ENCODE measurements at regions not wholly inside any gene's neighbourhood (a gene's known extent, or its start where the extent isn't known, plus 50 kb on each side); places are given as distances from the start of the nearest gene placed in this dataset.

- TF ChIP-seq EP300 (IDR thresholded peaks at IDR 0.05) (no peak), POLR2A (IDR thresholded peaks at IDR 0.05) (no peak), CTCF (IDR thresholded peaks at IDR 0.05) (no peak), POLR2AphosphoS5 (IDR thresholded peaks at IDR 0.05) (no peak)
- H3K27me3 ChIP-seq = peaks cover 0 to 7% (median 0%) of the 10 kb centered on the region in 3 donors
- no peaks in the 10 kb centered on the region for H3K36me3 ChIP-seq
- intact Hi-C loops (cut with DNase I; ENCODE audit: low total_unique reads) = no loop called here
- WGBS, 5 donors = 62 to 75% (median 69%) methylated on average over 7 of the region's 7 CpGs
- H3K9me3 ChIP-seq = no peaks in the 10 kb centered on the region
- no peak overlapping the region for H3K4me3 ChIP-seq
- no peaks in the 10 kb centered on the region for H3K4me1 ChIP-seq
- no peak for DNase-seq
- H3K27ac ChIP-seq = no peak overlapping the region
These were observed 532.2 kb downstream of the NTRK3 start for GRCh38 chr15:87724330-87724729.

- intact Hi-C loops (cut with DNase I; ENCODE audit: low total_unique reads) = no loop called here
- DNase-seq = no peak
- TF ChIP-seq POLR2AphosphoS5 (IDR thresholded peaks at IDR 0.05) = no peak
- TF ChIP-seq POLR2A (IDR thresholded peaks at IDR 0.05) = no peak
- no peak for TF ChIP-seq EP300 (IDR thresholded peaks at IDR 0.05)
- no peak for TF ChIP-seq CTCF (IDR thresholded peaks at IDR 0.05)
- H3K9me3 ChIP-seq = no peaks in the 10 kb centered on the region
- no peak overlapping the region for H3K27ac ChIP-seq
- H3K27me3 ChIP-seq = peaks cover 0 to 7% (median 0%) of the 10 kb centered on the region in 3 donors
- H3K4me3 ChIP-seq = no peak overlapping the region
- no peaks in the 10 kb centered on the region for H3K36me3 ChIP-seq
- 32 to 48% (median 37%) methylated on average over 1 of the region's 1 CpG for WGBS, 5 donors
- H3K4me1 ChIP-seq = no peaks in the 10 kb centered on the region
These were observed 533.4 kb downstream of the NTRK3 start for GRCh38 chr15:87722941-87723691.

DNA sequence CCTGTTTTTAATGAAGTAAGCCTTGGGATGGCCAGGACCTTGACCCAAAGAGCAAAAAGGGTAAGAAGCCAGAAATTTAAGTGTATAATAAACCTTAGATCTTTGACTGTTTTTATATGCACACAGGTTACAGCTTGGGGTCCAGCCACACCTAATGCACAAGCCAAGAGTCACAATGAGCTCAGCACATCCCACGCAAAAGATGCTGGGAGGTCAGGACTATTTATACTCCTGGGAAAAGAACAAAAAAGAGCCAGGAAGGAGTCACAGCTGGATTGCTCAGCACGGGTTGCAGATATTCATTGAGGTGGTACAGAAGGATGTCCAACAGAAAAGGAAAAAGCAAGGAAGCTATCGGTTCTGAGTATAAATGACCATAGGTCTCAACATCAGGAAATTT is 536.3 kb downstream of the NTRK3 start:
- no peaks in the 10 kb centered on the region for H3K36me3 ChIP-seq
- no peaks in the 10 kb centered on the region for H3K9me3 ChIP-seq
- TF ChIP-seq POLR2A (IDR thresholded peaks at IDR 0.05) = no peak
- TF ChIP-seq POLR2AphosphoS5 (IDR thresholded peaks at IDR 0.05) = no peak
- TF ChIP-seq CTCF (IDR thresholded peaks at IDR 0.05) = no peak
- no peak for TF ChIP-seq EP300 (IDR thresholded peaks at IDR 0.05)
- intact Hi-C loops (cut with DNase I; ENCODE audit: low total_unique reads) = no loop called here
- H3K27ac ChIP-seq = no peak overlapping the region
- no peaks in the 10 kb centered on the region for H3K4me1 ChIP-seq
- H3K27me3 ChIP-seq = peaks cover 0 to 7% (median 0%) of the 10 kb centered on the region in 3 donors
- H3K4me3 ChIP-seq = no peak overlapping the region
- no peak for DNase-seq
- WGBS, 5 donors = 72 to 81% (median 77%) methylated on average over 3 of the region's 3 CpGs

GRCh38 chr15:87716422-87716821 is 540.1 kb downstream of the NTRK3 start:
- Histone ChIP-seq H3K27me3 (no peaks in the 10 kb centered on the region), H3K36me3 (no peaks in the 10 kb centered on the region), H3K4me3 (no peak overlapping the region), H3K4me1 (no peaks in the 10 kb centered on the region), H3K9me3 (no peaks in the 10 kb centered on the region), H3K27ac (no peak overlapping the region)
- TF ChIP-seq POLR2A (IDR thresholded peaks at IDR 0.05) = no peak
- TF ChIP-seq CTCF (IDR thresholded peaks at IDR 0.05) = no peak
- no peak for TF ChIP-seq POLR2AphosphoS5 (IDR thresholded peaks at IDR 0.05)
- no peak for TF ChIP-seq EP300 (IDR thresholded peaks at IDR 0.05)
- DNase-seq = no peak
- 31 to 43% (median 42%) methylated on average over 3 of the region's 3 CpGs for WGBS, 5 donors
- intact Hi-C loops (cut with DNase I; ENCODE audit: low total_unique reads) = no loop called here
